A549 (cell line): ENCODE measurements at regions not wholly inside any gene's neighbourhood (a gene's known extent, or its start where the extent isn't known, plus 50 kb on each side); places are given as distances from the start of the nearest gene placed in this dataset.

Source experiments
- ATAC-seq, 2 experiments: fragments of 200-7000 bp in 1 of 2; fragments of >200 bp in 1 of 2; cut with Nextera tagmentation in 1 of 2; cut with Tn5 transposase in 1 of 2; 3 replicates each; pipeline versions ENCODE4 v1.8.0 to v1.9.1; 2018 to 2020; ENCODE audit warnings: mild to moderate bottlenecking in 1 of 2, moderate library complexity in 1 of 2
- CTCF ChIA-PET: fragments of 300-600 bp; sonication (Branson Sonifier 250); formaldehyde crosslinking; extraction: SDS; loops from one replicate; lab custom pipeline; 2021; ENCODE audit warnings: antibody characterized with exemption, inconsistent platforms; lab: Yijun Ruan, JAX
- POLR2A ChIA-PET: fragments of 350-600 bp; formaldehyde crosslinking; extraction: SDS; loops from one replicate; lab custom pipeline; 2021; ENCODE audit warnings: antibody characterized with exemption, inconsistent platforms; lab: Yijun Ruan, JAX
- DNase-seq, 2 experiments: peaks; one replicate each; pipeline versions ENCODE4 v3.0.0 to v3.0.0-alpha.2; 2011 to 2016; ENCODE audit warnings: low read depth in 1 of 2, low spot score in 1 of 2
- FAIRE-seq: peaks from 2 replicates; lab custom pipeline; 2011; peaks lifted over from hg19 to GRCh38; lab: Jason Lieb, UNC
- H3K27ac ChIP-seq, 2 experiments: fragments of >200 bp; sonication (Bioruptor Twin); formaldehyde crosslinking; 3 replicates each; pipeline ENCODE4 v1.5.1; 2016 to 2017
- H3K4me1 ChIP-seq: fragments of >200 bp; sonication (Bioruptor Twin); formaldehyde crosslinking; 3 replicates; pipeline ENCODE4 v1.6.1; 2016
- H3K4me2 ChIP-seq: fragments of >200 bp; sonication (Bioruptor Twin); formaldehyde crosslinking; 3 replicates; pipeline ENCODE4 v1.6.1; 2016
- H3K4me3 ChIP-seq: fragments of >200 bp; sonication (Bioruptor Twin); formaldehyde crosslinking; 3 replicates; pipeline ENCODE4 v1.5.1; 2016
- H3K9me3 ChIP-seq: fragments of >200 bp; sonication (Bioruptor Twin); formaldehyde crosslinking; 3 replicates; pipeline ENCODE4 v1.6.1; 2016
- BCL3 ChIP-seq: fragments of >200 bp; sonication (Bioruptor Twin); formaldehyde crosslinking; IDR thresholded peaks from 3 replicates; pipeline ENCODE4 v1.6.1; 2016
- BHLHE40 ChIP-seq: IDR thresholded peaks from 2 replicates; pipeline ENCODE4 v1.6.1; 2012; ENCODE audit warnings: low read depth, low read length, inconsistent platforms
- FOSB ChIP-seq: fragments of 250-450 bp; sonication (Bioruptor Pico); IDR thresholded peaks from 2 replicates; pipeline ENCODE4 v1.5.0; 2020; ENCODE audit warnings: mild to moderate bottlenecking, moderate library complexity
- HOXA7 ChIP-seq: fragments of 250-450 bp; sonication (Bioruptor Pico); IDR thresholded peaks from 2 replicates; pipeline ENCODE4 v1.5.0; 2020; ENCODE audit warnings: mild to moderate bottlenecking, moderate library complexity
- HOXB5 ChIP-seq: fragments of 250-450 bp; sonication (Bioruptor Pico); IDR thresholded peaks from 2 replicates; pipeline ENCODE4 v1.5.0; 2020; ENCODE audit warnings: mild to moderate bottlenecking, moderate library complexity
- JUN ChIP-seq, 2 experiments: fragments of >200 bp; sonication (Bioruptor Twin); formaldehyde crosslinking; IDR thresholded peaks; 2 replicates in 1 of 2; 3 replicates in 1 of 2; pipeline ENCODE4 v1.6.1; 2016 to 2017
- KDM5A ChIP-seq: fragments of 200-600 bp; sonication (generic); IDR thresholded peaks from 2 replicates; pipeline ENCODE4 v1.6.1; 2016; ENCODE audit warnings: antibody characterized with exemption, mild to moderate bottlenecking
- RAD21 ChIP-seq, 2 experiments: fragments of >200 bp in 1 of 2; sonication (Bioruptor Twin) in 1 of 2; formaldehyde crosslinking in 1 of 2; IDR thresholded peaks in 1 of 2; conservative IDR thresholded peaks in 1 of 2; 2 replicates in 1 of 2; 3 replicates in 1 of 2; pipeline ENCODE4 v1.6.1; 2012 to 2018; ENCODE audit warnings: inconsistent platforms in 1 of 2
- REST ChIP-seq: fragments of 200-600 bp; sonication (generic); IDR thresholded peaks from 2 replicates; pipeline ENCODE4 v1.6.1; 2016; ENCODE audit warnings: antibody characterized with exemption, mild to moderate bottlenecking, moderate library complexity
- SMC3 ChIP-seq: fragments of >200 bp; sonication (Bioruptor Twin); formaldehyde crosslinking; IDR thresholded peaks from 3 replicates; pipeline ENCODE4 v1.6.1; 2018; ENCODE audit warnings: inconsistent platforms
- SREBF2 ChIP-seq: fragments of 450-650 bp; IDR thresholded peaks from 2 replicates; pipeline ENCODE4 v1.6.1; 2014; ENCODE audit warnings: mild to moderate bottlenecking, moderate library complexity
- ZFP36 ChIP-seq: fragments of 450-650 bp; IDR thresholded peaks from 2 replicates; pipeline ENCODE4 v1.6.1; 2014; ENCODE audit warnings: borderline replicate concordance; ENCODE audit not compliant: partially characterized antibody
- ZNF302 ChIP-seq: fragments of 250-450 bp; sonication (Bioruptor Pico); IDR thresholded peaks from 2 replicates; pipeline ENCODE4 v1.9.0; 2021; ENCODE audit warnings: inconsistent platforms, mild to moderate bottlenecking, moderate library complexity
- ZSCAN20 ChIP-seq: fragments of 250-450 bp; sonication (Bioruptor Pico); IDR thresholded peaks from 2 replicates; pipeline ENCODE4 v1.8.0; 2022; ENCODE audit warnings: mild to moderate bottlenecking, moderate library complexity
- WGBS: methylation state at CpG from one replicate; pipeline ENCODE4 v1.1.6; 2017; ENCODE audit errors: missing lambda C conversion rate; 5-methylcytosine and 5-hydroxymethylcytosine counted together
- TF ChIP-seq, protein P1 (sequence below): fragments of 150-350 bp; IDR thresholded peaks from 2 replicates; pipeline ENCODE4 v1.6.1; 2014; ENCODE audit warnings: low read depth, mild to moderate bottlenecking, low read length

GRCh38 chr14:51581017-51581881 is 70.5 kb upstream of the FRMD6 start (continued):
- TF ChIP-seq REST (no peak), ZFP36 (no peak), FOSB (CRISPR knock-in tag) (no peak), RAD21 (conservative IDR thresholded peaks at IDR 0.05 in 1 of 2, IDR thresholded peaks at IDR 0.05 in 1 of 2) (no peak), ZSCAN20 (no peak)

DNA sequence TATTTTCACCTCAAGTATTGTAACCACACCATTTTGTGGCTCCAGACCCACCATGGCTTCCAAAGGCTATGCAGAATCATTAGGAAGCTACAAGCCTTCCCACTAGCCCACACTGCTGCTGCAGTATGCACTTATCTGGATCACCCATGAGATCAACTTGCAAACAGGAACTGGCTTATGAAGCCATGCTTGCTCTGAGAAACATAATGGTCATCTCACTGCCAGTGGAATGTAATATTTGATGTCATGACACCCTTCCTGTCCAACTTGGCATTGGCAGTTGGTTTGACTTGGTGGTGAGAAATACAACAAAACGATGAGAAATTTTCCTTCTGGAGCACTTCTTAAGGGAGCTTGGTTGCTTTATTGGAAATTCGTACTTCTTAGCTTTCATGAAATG is 69.3 kb upstream of the FRMD6 start:
- H3K4me1 ChIP-seq = peaks cover 20% of the 10 kb centered on the region
- POLR2A ChIA-PET = no interaction called here
- H3K27ac ChIP-seq = no peak overlapping the region
- H3K4me2 ChIP-seq = no peak overlapping the region; the same call in 2 of the 3 replicates
- no peak for DNase-seq
- no peaks in the 10 kb centered on the region for H3K9me3 ChIP-seq
- no peak for FAIRE-seq
- TF ChIP-seq JUN (IDR thresholded peaks at IDR 0.05) = no peak
- no peak for ATAC-seq
- CTCF ChIA-PET = interaction anchor here (0.9 to 3.3 kb wide), 6 partner anchors 19 to 299 kb away, joined by 3 to 14 read pairs (median 4); no protein-coding TSS in a partner anchor
- no peak overlapping the region for H3K4me3 ChIP-seq
- WGBS = 62% methylated on average over 2 of the region's 2 CpGs

DNA sequence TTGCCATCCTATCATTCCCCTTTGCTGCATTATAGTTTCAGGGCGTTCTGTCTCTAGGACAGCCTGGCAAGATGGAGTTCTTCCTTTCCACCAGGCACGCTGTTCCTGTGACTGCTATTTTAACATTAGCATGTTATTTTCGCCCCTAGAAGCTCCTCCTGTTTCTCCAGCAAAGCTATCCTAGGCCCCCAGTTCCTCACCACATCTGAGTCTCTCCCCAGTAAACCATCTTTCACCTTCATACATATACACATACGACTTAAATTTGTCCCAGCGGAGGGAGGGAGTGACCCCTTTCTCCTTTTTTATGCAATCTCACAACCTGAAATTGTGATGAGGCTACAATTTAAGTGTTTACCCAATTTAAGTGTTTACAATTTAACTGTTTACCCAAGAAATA is 66.7 kb upstream of the FRMD6 start:
- Histone ChIP-seq H3K27ac (no peak overlapping the region), H3K4me3 (no peak overlapping the region), H3K4me1 (peaks cover 20% of the 10 kb centered on the region), H3K9me3 (no peaks in the 10 kb centered on the region), H3K4me2 (no peak overlapping the region)
- DNase-seq (no peak), FAIRE-seq (no peak), ATAC-seq (no peak)
- ChIA-PET POLR2A (no interaction called here), CTCF (interaction anchor here (0.6 kb wide), 1 partner anchor 1251 kb away, joined by 6 read pairs; no protein-coding TSS in a partner anchor)
- no peak for TF ChIP-seq HOXA7 (CRISPR knock-in tag)
- no peak for TF ChIP-seq SMC3
- TF ChIP-seq KDM5A = no peak
- TF ChIP-seq BHLHE40 = no peak
- no peak for TF ChIP-seq ZSCAN20
- no peak for TF ChIP-seq SREBF2
- TF ChIP-seq HOXB5 (CRISPR knock-in tag) = no peak
- TF ChIP-seq, protein P1, sequence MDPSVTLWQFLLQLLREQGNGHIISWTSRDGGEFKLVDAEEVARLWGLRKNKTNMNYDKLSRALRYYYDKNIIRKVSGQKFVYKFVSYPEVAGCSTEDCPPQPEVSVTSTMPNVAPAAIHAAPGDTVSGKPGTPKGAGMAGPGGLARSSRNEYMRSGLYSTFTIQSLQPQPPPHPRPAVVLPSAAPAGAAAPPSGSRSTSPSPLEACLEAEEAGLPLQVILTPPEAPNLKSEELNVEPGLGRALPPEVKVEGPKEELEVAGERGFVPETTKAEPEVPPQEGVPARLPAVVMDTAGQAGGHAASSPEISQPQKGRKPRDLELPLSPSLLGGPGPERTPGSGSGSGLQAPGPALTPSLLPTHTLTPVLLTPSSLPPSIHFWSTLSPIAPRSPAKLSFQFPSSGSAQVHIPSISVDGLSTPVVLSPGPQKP = no peak
- TF ChIP-seq REST = no peak
- TF ChIP-seq ZNF302 (CRISPR knock-in tag) = no peak
- no peak for TF ChIP-seq BCL3
- WGBS = 86% methylated on average over 5 of the region's 5 CpGs
